Psoas muscle (tissue), 7 donors: ENCODE measurements at regions not wholly inside any gene's neighbourhood (a gene's known extent, or its start where the extent isn't known, plus 50 kb on each side); places are given as distances from the start of the nearest gene placed in this dataset.

Source experiments
- ATAC-seq, 4 donors: fragments of 200-7000 bp; cut with Tn5 transposase; one replicate each; pipeline ENCODE4 v1.9.1; 2020; ENCODE audit warnings: moderate library complexity in 3 of 4, mild to moderate bottlenecking in 2 of 4
- DNase-seq, 2 donors: peaks; one replicate each; pipeline ENCODE4 v3.0.0-alpha.2; 2020
- H3K27ac ChIP-seq: fragments of 200-600 bp; one replicate; pipeline ENCODE4 v1.8.0; 2022
- H3K27me3 ChIP-seq, 3 donors: fragments of 200-600 bp in 1 of 3; one replicate each; pipeline versions ENCODE4 v1.6.1 to v1.8.0; 2013 to 2022; ENCODE audit warnings: low read length in 2 of 3, mild to moderate bottlenecking in 2 of 3, moderate library complexity in 1 of 3; ENCODE audit not compliant: insufficient read depth in 3 of 3
- H3K36me3 ChIP-seq, 2 donors: fragments of 200-600 bp in 1 of 2; one replicate each; pipeline versions ENCODE4 v1.6.1 to v1.8.0; 2013 to 2022; ENCODE audit warnings: low read depth in 1 of 2, mild to moderate bottlenecking in 1 of 2, moderate library complexity in 1 of 2; ENCODE audit not compliant: insufficient read depth in 1 of 2
- H3K4me1 ChIP-seq: fragments of 200-600 bp; one replicate; pipeline ENCODE4 v1.8.0; 2022
- H3K4me3 ChIP-seq: fragments of 200-600 bp; one replicate; pipeline ENCODE4 v1.8.0; 2022; ENCODE audit warnings: mild to moderate bottlenecking
- H3K9me3 ChIP-seq: fragments of 200-600 bp; one replicate; pipeline ENCODE4 v1.8.0; 2022
- CTCF ChIP-seq: fragments of 200-600 bp; IDR thresholded peaks from one replicate; pipeline ENCODE4 v1.8.0; 2022; ENCODE audit warnings: antibody characterized with exemption
- WGBS, 3 donors: extraction: QIAGEN DNeasy Blood & Tissue Kit; methylation state at CpG; one replicate each; pipeline versions ENCODE4 v1.1.6 to v1.1.7; 2013; 5-methylcytosine and 5-hydroxymethylcytosine counted together
- intact Hi-C, 2 donors: fragments of 100-400 bp; cut with DNase I; formaldehyde crosslinking; loops; one replicate each; pipeline versions ENCODE4 v1.11.0 to v1.14.2; 2022
- donor health status: healthy with polysubstance abuse.
- donor health status: DM: no; HTN: no; CAD: no; lungs with moderate emphysema.
- donor health status: Bipolar disorder and iron deficiency.
- donor health status: healthy.
- donor health status: DM: yes; HTN: yes; CAD: no.
- donor health status: DM: no; HTN: no; CAD: no.
- donor health status: DM: yes; HTN: yes; CAD: no.

GRCh38 chr10:81403451-81403850 lies 471.5 kb upstream of the NRG3 start:
- Histone ChIP-seq H3K4me3 (no peak overlapping the region), H3K9me3 (no peaks in the 10 kb centered on the region), H3K4me1 (no peaks in the 10 kb centered on the region), H3K27me3 (no peaks in the 10 kb centered on the region), H3K36me3 (no peaks in the 10 kb centered on the region), H3K27ac (no peak overlapping the region)
- intact Hi-C loops = no loop called here
- DNase-seq = no peak
- no peak for ATAC-seq
- 74 to 81% (median 79%) methylated on average over 3 of the region's 3 CpGs for WGBS, 3 donors
- no peak for TF ChIP-seq CTCF

GRCh38 chr10:81405399-81405798 lies 469.6 kb upstream of the NRG3 start:
- Histone ChIP-seq H3K27me3 (no peaks in the 10 kb centered on the region), H3K4me1 (no peaks in the 10 kb centered on the region), H3K4me3 (no peak overlapping the region), H3K9me3 (no peaks in the 10 kb centered on the region), H3K36me3 (no peaks in the 10 kb centered on the region), H3K27ac (no peak overlapping the region)
- WGBS, 3 donors = 88 to 97% (median 91%) methylated on average over 2 of the region's 2 CpGs
- no peak for DNase-seq
- no peak for ATAC-seq
- no peak for TF ChIP-seq CTCF
- intact Hi-C loops = no loop called here

GRCh38 chr10:81414038-81414437 lies 461.0 kb upstream of the NRG3 start:
- Histone ChIP-seq H3K36me3 (no peaks in the 10 kb centered on the region), H3K4me3 (no peak overlapping the region), H3K4me1 (no peaks in the 10 kb centered on the region), H3K9me3 (no peaks in the 10 kb centered on the region), H3K27ac (no peak overlapping the region), H3K27me3 (no peaks in the 10 kb centered on the region)
- intact Hi-C loops = no loop called here
- ATAC-seq = no peak
- TF ChIP-seq CTCF = no peak
- WGBS, 3 donors = 5 to 18% (median 16%) methylated on average over 1 of the region's 1 CpG
- no peak for DNase-seq

- no peak for ATAC-seq
- intact Hi-C loops = no loop called here
- no peaks in the 10 kb centered on the region for H3K36me3 ChIP-seq
- H3K27me3 ChIP-seq = no peaks in the 10 kb centered on the region
- DNase-seq = no peak
- no peaks in the 10 kb centered on the region for H3K4me1 ChIP-seq
- no peaks in the 10 kb centered on the region for H3K9me3 ChIP-seq
- no peak overlapping the region for H3K4me3 ChIP-seq
- H3K27ac ChIP-seq = no peak overlapping the region
- no peak for TF ChIP-seq CTCF
These were observed 448.3 kb upstream of the NRG3 start for GRCh38 chr10:81426722-81427121.

GRCh38 chr10:81428456-81429134 lies 446.4 kb upstream of the NRG3 start:
- Histone ChIP-seq H3K4me3 (no peak overlapping the region), H3K36me3 (no peaks in the 10 kb centered on the region), H3K4me1 (no peaks in the 10 kb centered on the region), H3K9me3 (no peaks in the 10 kb centered on the region), H3K27me3 (no peaks in the 10 kb centered on the region), H3K27ac (no peak overlapping the region)
- ATAC-seq (no peak), DNase-seq (no peak)
- intact Hi-C loops = no loop called here
- TF ChIP-seq CTCF = no peak
- 62 to 67% (median 65%) methylated on average over 2 of the region's 2 CpGs for WGBS, 3 donors
